Mesothelial cell of epicardium (in vitro differentiated cells): ENCODE measurements at regions not wholly inside any gene's neighbourhood (a gene's known extent, or its start where the extent isn't known, plus 50 kb on each side); places are given as distances from the start of the nearest gene placed in this dataset.

Experiments
- DNase-seq, 2 experiments: peaks; one replicate each; pipeline ENCODE4 v3.0.0; 2021; ENCODE audit warnings: low spot score in 2 of 2; ENCODE audit not compliant: unreplicated experiment in 2 of 2
- H3K27ac Mint-ChIP-seq: 2 replicates; pipeline ENCODE4 v1.8.0; 2021; ENCODE audit warnings: mixed read lengths
- H3K27me3 Mint-ChIP-seq: 2 replicates; pipeline ENCODE4 v1.8.0; 2021; ENCODE audit warnings: low read depth, mixed read lengths
- H3K36me3 Mint-ChIP-seq: 2 replicates; pipeline ENCODE4 v1.8.0; 2021; ENCODE audit warnings: mixed read lengths
- H3K4me1 Mint-ChIP-seq: 2 replicates; pipeline ENCODE4 v1.8.0; 2021; ENCODE audit warnings: mixed read lengths
- H3K4me3 Mint-ChIP-seq: 2 replicates; pipeline ENCODE4 v1.8.0; 2021; ENCODE audit warnings: mild to moderate bottlenecking, moderate library complexity, mixed read lengths
- H3K9me3 Mint-ChIP-seq: 2 replicates; pipeline ENCODE4 v1.8.0; 2021; ENCODE audit warnings: mixed read lengths
- TF ChIP-seq, protein P1 (sequence below): fragments of 200-600 bp; sonication (generic); IDR thresholded peaks from one replicate; pipeline ENCODE4 v1.5.0; 2021; ENCODE audit warnings: antibody characterized with exemption; ENCODE audit not compliant: unreplicated experiment

DNA sequence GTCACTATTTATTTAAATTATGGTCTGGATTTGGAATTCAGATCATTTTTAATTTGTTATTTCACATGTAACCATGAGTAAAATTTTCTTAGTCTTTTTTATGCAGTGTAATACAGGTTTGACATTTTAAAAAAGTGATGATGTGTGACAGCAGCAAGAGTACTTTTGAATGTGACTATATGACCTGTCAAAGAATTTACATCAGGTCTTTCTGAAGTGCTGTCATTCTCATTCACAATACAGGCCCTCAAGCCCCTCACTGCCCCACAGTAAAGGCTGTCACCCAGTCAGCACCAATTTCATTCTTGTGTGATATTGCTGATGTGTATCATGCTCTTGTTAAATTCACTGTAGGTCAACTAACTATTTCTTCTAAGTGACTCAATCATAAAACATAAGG lies 364.2 kb downstream of the NUP35 start:
- peaks cover 9% of the 10 kb centered on the region for H3K4me1 Mint-ChIP-seq
- H3K27me3 Mint-ChIP-seq = no peaks in the 10 kb centered on the region
- no peak overlapping the region for H3K27ac Mint-ChIP-seq
- no peak for DNase-seq
- TF ChIP-seq, protein P1, sequence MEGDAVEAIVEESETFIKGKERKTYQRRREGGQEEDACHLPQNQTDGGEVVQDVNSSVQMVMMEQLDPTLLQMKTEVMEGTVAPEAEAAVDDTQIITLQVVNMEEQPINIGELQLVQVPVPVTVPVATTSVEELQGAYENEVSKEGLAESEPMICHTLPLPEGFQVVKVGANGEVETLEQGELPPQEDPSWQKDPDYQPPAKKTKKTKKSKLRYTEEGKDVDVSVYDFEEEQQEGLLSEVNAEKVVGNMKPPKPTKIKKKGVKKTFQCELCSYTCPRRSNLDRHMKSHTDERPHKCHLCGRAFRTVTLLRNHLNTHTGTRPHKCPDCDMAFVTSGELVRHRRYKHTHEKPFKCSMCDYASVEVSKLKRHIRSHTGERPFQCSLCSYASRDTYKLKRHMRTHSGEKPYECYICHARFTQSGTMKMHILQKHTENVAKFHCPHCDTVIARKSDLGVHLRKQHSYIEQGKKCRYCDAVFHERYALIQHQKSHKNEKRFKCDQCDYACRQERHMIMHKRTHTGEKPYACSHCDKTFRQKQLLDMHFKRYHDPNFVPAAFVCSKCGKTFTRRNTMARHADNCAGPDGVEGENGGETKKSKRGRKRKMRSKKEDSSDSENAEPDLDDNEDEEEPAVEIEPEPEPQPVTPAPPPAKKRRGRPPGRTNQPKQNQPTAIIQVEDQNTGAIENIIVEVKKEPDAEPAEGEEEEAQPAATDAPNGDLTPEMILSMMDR = no peak
- H3K4me3 Mint-ChIP-seq = no peak overlapping the region
- peaks cover 10% of the 10 kb centered on the region for H3K9me3 Mint-ChIP-seq
- no peaks in the 10 kb centered on the region for H3K36me3 Mint-ChIP-seq

DNA sequence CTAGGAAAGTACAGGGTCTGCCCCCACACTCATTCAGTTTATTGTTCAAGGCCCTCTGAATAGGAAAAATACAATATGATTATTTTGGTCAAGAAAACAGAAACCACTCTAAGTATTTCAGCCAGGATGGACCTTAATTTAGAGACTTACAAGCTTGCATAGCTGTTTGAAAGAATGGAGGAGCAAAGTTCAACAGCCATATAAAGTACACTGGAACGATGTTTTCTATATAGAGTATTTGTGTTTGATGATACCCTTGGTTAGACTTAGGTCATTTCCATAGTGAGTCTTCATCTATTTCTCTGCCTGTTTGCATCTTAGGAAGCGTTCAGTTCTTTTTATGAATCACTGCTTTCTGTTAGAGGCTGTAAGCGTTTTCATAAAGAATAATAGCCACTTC lies 366.2 kb downstream of the NUP35 start:
- H3K36me3 Mint-ChIP-seq = no peaks in the 10 kb centered on the region
- TF ChIP-seq, protein P1 = no peak
- no peaks in the 10 kb centered on the region for H3K27me3 Mint-ChIP-seq
- H3K4me3 Mint-ChIP-seq = no peak overlapping the region
- peaks cover 13% of the 10 kb centered on the region for H3K4me1 Mint-ChIP-seq
- H3K27ac Mint-ChIP-seq = peak overlapping the region; percentile 15
- H3K9me3 Mint-ChIP-seq = no peaks in the 10 kb centered on the region
- DNase-seq = no peak

DNA sequence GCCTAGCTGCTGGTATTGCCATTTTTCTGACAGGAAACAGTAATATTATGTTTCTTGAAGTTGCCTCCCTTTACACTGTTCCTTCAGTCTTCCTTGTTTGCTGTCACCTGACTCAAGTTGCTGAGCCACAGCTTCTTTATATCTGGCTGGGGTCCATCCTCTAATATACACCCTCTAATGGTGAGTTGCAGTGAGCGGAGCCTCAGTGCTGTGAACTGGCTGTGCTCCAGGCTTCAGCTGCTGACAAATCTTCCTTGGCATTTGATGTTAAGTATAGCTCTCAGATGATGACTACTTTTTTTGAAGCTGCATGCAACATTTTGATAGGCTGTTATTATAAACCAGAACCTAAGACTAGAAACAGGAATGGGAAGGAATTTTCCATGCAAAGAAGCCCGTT lies 366.7 kb downstream of the NUP35 start:
- TF ChIP-seq, protein P1 = no peak
- peak overlapping the region; percentile 15 for H3K27ac Mint-ChIP-seq
- no peaks in the 10 kb centered on the region for H3K27me3 Mint-ChIP-seq
- peaks cover 17% of the 10 kb centered on the region for H3K4me1 Mint-ChIP-seq
- H3K9me3 Mint-ChIP-seq = no peaks in the 10 kb centered on the region
- no peak for DNase-seq
- no peaks in the 10 kb centered on the region for H3K36me3 Mint-ChIP-seq
- H3K4me3 Mint-ChIP-seq = no peak overlapping the region

DNA sequence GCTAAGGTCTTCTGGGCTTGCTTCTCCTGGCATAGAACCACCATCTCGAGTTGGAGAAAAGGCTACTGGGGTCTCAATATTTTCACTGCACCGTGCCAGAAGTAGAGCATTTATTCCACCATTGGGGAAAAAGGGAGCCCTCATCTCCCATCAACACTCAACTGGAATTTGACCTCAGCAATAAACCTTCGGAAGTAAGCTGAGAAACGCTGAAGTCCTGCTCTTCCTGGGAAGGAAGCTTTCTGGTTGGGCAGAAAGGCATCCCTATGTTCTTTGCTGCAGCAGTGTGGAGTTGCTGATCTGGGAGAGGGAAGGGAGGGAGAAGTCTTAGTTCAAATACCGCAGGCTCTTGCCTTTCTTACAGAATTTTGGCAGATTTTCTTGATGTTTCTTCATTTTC lies 368.8 kb downstream of the NUP35 start:
- H3K36me3 Mint-ChIP-seq = no peaks in the 10 kb centered on the region
- no peak overlapping the region for H3K27ac Mint-ChIP-seq

DNA sequence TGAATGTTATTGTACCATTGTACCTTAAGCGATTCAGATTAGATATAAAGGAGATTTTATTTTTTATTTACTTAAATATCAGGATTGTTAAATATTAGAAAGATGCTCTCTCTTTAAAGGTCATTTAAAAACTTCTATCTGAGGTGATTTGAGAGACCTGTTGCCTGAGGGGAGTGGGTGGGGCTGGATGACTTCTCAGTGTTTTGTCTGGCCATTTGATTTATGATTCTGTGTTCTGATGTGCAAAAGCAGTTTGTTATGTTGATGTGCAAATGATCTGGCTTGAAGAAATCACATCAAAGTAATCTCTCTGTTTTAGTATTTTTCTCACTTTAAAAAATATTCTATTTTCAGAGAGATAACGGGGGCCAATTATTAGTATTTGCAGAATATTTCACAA lies 370.8 kb downstream of the NUP35 start:
- Mint-ChIP-seq H3K4me3 (no peak overlapping the region), H3K36me3 (no peaks in the 10 kb centered on the region), H3K9me3 (no peaks in the 10 kb centered on the region), H3K4me1 (peaks cover 20% of the 10 kb centered on the region), H3K27ac (no peak overlapping the region), H3K27me3 (no peaks in the 10 kb centered on the region)
- TF ChIP-seq, protein P1 = no peak
- no peak for DNase-seq

More for the DNA sequence above, 368.8 kb downstream of the NUP35 start:
- no peaks in the 10 kb centered on the region for H3K9me3 Mint-ChIP-seq
- no peaks in the 10 kb centered on the region for H3K27me3 Mint-ChIP-seq
- no peak for DNase-seq
- TF ChIP-seq, protein P1 = no peak
- no peak overlapping the region for H3K4me3 Mint-ChIP-seq
- H3K4me1 Mint-ChIP-seq = peaks cover 20% of the 10 kb centered on the region
